ENCODE measurements at regions not wholly inside any gene's neighbourhood (a gene's known extent, or its start where the extent isn't known, plus 50 kb on each side); places are given as distances from the start of the nearest gene placed in this dataset.
A peak's percentile ranks its signal among the peaks of the same experiment; 100 is the strongest.

GRCh38 chr13:24064371-24064770 is 96.1 kb upstream of the SPATA13 start:
- 92 to 96% (median 95%) methylated on average over 3 of the region's 3 CpGs for WGBS, 3 donors
- no peak for DNase-seq
- Histone ChIP-seq H3K27ac (peak overlapping the region in 1 of 2 donors; percentile 67), H3K4me3 (no peak overlapping the region), H3K9me3 (no peaks in the 10 kb centered on the region), H3K4me1 (ENCODE audit: insufficient read depth) (peaks cover 15% of the 10 kb centered on the region), H3K27me3 (no peaks in the 10 kb centered on the region), H3K36me3 (no peaks in the 10 kb centered on the region)
- intact Hi-C loops (cut with DNase I): loop anchor here in 1 of 4 donors (10.0 kb wide), 1 partner anchor 100 kb away; the partner anchor contains the start of gene SPATA13
- TF ChIP-seq POLR2A (IDR thresholded peaks at IDR 0.05) (no peak), EP300 (IDR thresholded peaks at IDR 0.05) (no peak), CTCF (IDR thresholded peaks at IDR 0.05) (no peak)

DNA sequence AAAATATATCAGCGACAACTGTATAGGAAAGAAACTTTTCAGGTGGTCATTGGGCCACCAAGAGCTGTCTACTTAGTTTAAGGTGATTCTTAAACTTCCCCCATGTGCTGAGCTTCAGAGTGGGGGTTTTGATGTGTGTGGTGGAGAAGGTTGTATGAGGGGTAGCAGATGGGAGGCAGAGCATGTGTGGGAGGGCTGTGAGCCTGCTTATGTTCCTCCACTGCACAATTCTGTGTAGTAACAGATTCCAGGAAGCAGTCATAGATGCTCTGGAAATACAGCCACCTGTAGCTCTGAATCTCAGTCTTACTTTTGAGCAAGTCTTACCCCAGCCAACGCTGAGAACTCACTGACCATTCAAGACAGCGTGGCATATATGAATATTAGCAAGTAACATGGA is 95.3 kb upstream of the SPATA13 start:
- Histone ChIP-seq H3K27ac (no peak overlapping the region), H3K4me1 (ENCODE audit: insufficient read depth) (peaks cover 15% of the 10 kb centered on the region), H3K27me3 (no peaks in the 10 kb centered on the region), H3K4me3 (no peak overlapping the region), H3K9me3 (no peaks in the 10 kb centered on the region), H3K36me3 (no peaks in the 10 kb centered on the region)
- no peak for TF ChIP-seq POLR2A (IDR thresholded peaks at IDR 0.05)
- no peak for TF ChIP-seq CTCF (IDR thresholded peaks at IDR 0.05)
- TF ChIP-seq EP300 (IDR thresholded peaks at IDR 0.05): no peak
- intact Hi-C loops (cut with DNase I): loop anchor here in 1 of 4 donors (10.0 kb wide), 1 partner anchor 100 kb away; the partner anchor contains the start of gene SPATA13
- whole genome bisulfite sequencing, 3 donors: 61 to 64% (median 63%) methylated on average over 3 of the region's 3 CpGs
- DNase-seq: no peak

GRCh38 chr13:24066405-24067295 is 93.9 kb upstream of the SPATA13 start:
- Histone ChIP-seq H3K27me3 (no peaks in the 10 kb centered on the region), H3K4me3 (no peak overlapping the region), H3K36me3 (no peaks in the 10 kb centered on the region), H3K27ac (no peak overlapping the region), H3K9me3 (no peaks in the 10 kb centered on the region), H3K4me1 (ENCODE audit: insufficient read depth) (peaks cover 15% of the 10 kb centered on the region)
- intact Hi-C loops (cut with DNase I): loop anchor here in 1 of 4 donors (10.0 kb wide), 1 partner anchor 98 kb away; the partner anchor contains the start of gene SPATA13
- DNase-seq: no peak
- TF ChIP-seq CTCF (IDR thresholded peaks at IDR 0.05) (no peak), POLR2A (IDR thresholded peaks at IDR 0.05) (no peak), EP300 (IDR thresholded peaks at IDR 0.05) (no peak)
- 94 to 99% (median 97%) methylated on average over 5 of the region's 5 CpGs for WGBS, 3 donors

GRCh38 chr13:24068472-24068871 is 92.0 kb upstream of the SPATA13 start:
- no peak overlapping the region for H3K4me3 ChIP-seq
- no peaks in the 10 kb centered on the region for H3K9me3 ChIP-seq
- H3K27ac ChIP-seq: no peak overlapping the region
- no peak for TF ChIP-seq EP300 (IDR thresholded peaks at IDR 0.05)
- no peak for TF ChIP-seq CTCF (IDR thresholded peaks at IDR 0.05)
- no peak for TF ChIP-seq POLR2A (IDR thresholded peaks at IDR 0.05)
- no peak for DNase-seq
- 96 to 98% (median 97%) methylated on average over 2 of the region's 2 CpGs for WGBS, 3 donors
- no peaks in the 10 kb centered on the region for H3K36me3 ChIP-seq
- peaks cover 9% of the 10 kb centered on the region for H3K4me1 ChIP-seq (ENCODE audit: insufficient read depth)
- intact Hi-C loops (cut with DNase I): loop anchor here in 1 of 4 donors (10.0 kb wide), 1 partner anchor 96 kb away; the partner anchor contains the start of gene SPATA13
- H3K27me3 ChIP-seq: no peaks in the 10 kb centered on the region

Measured in ovary (tissue), 7 donors.